ENCODE measurements at regions not wholly inside any gene's neighbourhood (a gene's known extent, or its start where the extent isn't known, plus 50 kb on each side); places are given as distances from the start of the nearest gene placed in this dataset.
A peak's percentile ranks its signal among the peaks of the same experiment; 100 is the strongest.

DNA sequence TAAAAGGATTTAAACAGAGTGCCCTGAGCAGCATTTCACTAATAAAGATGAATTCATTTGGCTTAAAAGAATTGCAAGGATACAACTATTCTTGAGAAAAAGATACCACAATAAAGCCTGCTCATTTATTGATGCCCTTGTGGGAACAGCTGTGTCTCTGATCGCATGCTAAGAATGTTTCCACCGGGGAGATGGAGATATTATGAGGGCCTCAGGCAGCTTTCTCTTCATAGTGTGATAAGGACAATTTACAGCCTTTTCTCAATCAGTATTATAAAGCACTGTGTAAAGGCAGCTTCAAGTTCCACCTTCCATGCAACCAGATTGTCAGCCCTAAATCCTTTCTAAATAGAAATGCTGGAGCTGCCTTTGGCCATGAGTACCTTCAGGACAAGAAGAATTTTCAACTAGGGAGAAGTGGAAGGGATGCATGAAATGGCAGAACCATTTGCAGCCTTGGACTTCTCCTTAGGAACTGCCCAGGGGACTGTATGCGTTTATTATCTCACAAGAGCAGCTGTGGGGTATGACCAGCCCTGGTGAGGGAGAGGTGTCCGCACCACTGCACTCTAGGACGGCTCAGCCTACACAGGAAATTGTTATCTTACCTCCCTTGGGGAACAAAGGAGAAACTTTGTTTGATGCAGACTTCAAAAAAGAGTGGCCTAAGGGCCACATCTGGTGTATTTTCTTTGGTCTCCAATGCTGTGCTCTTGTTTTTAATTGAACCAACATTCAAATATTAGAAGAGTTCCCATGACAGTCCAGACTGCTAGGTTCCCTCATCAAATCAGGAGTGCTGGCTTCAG is 116.9 kb upstream of the PCGF5 start:
- peak; percentile 77 to 92 for DNase-seq
- TF ChIP-seq GATA1 (IDR thresholded peaks at IDR 0.05; ENCODE audit: low read depth, low read length) (no peak), POLR2A (IDR thresholded peaks at IDR 0.05; ENCODE audit: low read length) (no peak)

DNA sequence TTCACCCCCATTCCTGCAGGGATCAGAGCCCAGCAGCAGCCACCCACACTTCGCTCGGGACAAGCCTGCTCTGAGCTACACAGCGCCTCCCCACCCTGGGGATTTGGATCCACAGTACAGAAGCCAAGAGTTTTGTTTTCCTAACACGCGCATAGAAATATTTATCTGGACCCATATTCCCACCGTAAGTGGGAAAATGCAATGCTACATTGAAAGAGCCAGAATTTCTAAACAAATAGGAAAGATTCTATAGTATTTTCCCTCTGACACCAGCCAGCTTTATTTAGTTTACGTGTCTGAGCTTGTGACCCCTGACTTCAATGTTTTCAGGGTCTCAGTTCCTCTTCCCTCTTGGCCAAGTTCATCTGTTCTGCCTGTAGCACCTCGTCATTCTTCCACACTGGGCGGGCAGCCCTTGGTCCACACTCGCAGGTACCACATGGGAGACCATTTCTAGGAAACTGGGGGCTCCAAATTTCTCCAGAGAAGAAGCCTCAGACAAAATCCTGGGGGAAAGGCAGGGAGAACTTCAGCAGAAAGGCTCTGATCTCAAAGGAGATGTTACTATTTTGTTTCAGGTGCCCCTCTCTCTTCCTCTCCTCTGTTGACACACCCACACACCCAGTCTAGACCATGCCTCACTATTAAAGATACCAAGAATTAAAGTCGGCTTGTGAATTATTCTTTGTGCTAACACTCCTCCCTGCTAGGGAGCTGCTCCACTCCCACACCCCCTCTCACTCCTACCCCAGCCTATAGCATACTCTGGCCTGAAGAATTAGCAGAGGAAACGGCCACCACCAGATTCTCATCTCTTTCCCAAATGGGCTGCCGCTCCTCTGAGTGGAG is 116.0 kb upstream of the PCGF5 start:
- TF ChIP-seq POLR2A (IDR thresholded peaks at IDR 0.05; ENCODE audit: low read length), result no peak
- no peak for TF ChIP-seq GATA1 (IDR thresholded peaks at IDR 0.05; ENCODE audit: low read depth, low read length)
- no peak for DNase-seq

DNA sequence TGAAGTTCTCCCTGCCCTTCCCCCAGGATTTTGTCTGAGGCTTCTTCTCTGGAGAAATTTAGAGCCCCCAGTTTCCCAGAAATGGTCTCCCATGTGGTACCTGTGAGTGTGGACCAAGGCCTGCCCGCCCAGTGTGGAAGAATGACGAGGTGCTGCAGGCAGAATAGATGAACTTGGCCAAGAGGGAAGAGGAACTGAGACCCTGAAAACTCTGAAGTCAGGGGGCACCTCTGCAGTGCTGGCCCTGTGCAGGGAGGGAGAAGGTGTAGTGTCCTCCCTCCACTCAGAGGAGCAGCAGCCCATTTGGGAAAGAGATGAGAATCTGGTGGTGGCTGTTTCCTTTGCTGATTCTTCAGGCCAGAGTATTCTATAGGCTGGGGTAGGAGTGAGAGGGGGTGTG is 115.2 kb upstream of the PCGF5 start:
- no peak for DNase-seq
- no peak for TF ChIP-seq POLR2A (IDR thresholded peaks at IDR 0.05; ENCODE audit: low read length)
- no peak for TF ChIP-seq GATA1 (IDR thresholded peaks at IDR 0.05; ENCODE audit: low read depth, low read length)

DNA sequence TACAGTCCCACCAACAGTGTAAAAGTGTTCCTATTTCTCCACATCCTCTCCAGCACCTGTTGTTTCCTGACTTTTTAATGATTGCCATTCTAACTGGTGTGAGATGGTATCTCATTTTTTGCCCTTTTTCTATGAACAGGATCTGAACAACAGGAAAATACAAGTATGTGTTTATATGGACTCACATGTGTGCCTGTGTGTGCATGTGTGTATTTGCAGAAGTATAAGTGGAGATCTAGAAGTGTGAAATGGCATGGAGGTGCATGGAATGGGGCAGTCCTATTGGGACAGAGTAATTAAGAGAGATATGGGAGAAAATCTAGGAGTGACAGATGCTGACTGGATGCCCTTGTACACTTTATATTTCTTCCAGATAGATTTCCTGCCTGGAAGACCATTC is 111.6 kb upstream of the PCGF5 start:
- TF ChIP-seq GATA1 (IDR thresholded peaks at IDR 0.05; ENCODE audit: low read depth, low read length), result no peak
- TF ChIP-seq POLR2A (IDR thresholded peaks at IDR 0.05; ENCODE audit: low read length), result no peak
- DNase-seq, result no peak

DNA sequence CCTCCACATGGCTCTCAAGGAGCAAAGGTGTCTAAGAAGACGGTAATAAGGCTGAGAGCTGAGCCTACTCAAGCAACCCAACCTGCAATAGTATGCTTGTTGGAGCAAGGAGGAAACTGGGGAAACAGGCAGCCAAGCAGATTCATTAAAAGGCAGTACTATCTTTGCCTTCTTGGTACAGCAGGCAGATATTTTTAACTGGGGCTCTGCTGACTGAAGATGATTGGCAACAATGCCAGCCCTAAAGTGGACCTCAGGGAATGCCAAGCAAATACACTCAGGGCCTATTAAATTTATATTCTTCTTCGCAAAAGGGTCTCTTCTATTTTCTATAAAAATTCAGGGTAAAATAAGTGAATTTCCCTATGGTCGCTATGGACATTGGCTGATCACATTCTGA is 109.4 kb upstream of the PCGF5 start:
- no peak for DNase-seq
- TF ChIP-seq GATA1 (IDR thresholded peaks at IDR 0.05; ENCODE audit: low read depth, low read length), result no peak
- no peak for TF ChIP-seq POLR2A (IDR thresholded peaks at IDR 0.05; ENCODE audit: low read length)

DNA sequence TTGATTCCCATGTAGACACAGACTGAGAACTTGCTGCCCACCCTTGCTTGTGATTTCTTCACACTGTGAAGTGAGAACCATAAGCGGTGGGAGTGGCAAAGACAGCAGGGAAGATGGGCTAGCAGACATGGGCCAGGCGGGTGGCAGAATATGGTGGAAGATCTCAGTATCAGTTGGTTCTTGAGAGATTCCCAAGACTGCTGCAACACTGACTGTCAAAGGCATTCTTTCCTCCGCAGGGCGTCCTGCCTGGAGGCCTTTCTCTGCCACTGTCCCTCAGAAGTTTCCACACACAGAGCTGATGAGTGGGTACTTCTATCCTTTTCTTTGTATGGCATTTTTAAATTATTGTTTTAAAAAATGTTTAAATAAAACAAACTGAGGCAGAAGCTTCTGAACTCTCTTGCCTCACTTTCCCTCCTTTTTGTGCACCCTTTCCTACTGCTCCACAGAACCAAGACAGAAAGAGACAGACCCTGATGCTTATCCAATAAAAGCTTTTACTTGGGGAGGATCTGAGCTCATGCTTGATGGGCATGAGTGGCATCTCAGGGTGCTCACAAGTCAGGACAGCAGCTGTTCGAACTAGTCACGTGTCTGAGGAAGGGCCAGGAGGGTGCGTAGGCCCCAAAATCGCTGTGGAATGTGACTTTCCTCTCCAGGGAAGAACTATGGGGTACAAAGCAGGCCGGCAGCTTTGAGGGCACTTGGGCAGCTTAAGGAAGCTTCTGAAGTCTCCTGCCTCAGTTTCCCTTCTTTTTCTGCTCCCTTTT is 104.7 kb upstream of the PCGF5 start:
- no peak for DNase-seq
- no peak for TF ChIP-seq GATA1 (IDR thresholded peaks at IDR 0.05; ENCODE audit: low read depth, low read length)
- no peak for TF ChIP-seq POLR2A (IDR thresholded peaks at IDR 0.05; ENCODE audit: low read length)

DNA sequence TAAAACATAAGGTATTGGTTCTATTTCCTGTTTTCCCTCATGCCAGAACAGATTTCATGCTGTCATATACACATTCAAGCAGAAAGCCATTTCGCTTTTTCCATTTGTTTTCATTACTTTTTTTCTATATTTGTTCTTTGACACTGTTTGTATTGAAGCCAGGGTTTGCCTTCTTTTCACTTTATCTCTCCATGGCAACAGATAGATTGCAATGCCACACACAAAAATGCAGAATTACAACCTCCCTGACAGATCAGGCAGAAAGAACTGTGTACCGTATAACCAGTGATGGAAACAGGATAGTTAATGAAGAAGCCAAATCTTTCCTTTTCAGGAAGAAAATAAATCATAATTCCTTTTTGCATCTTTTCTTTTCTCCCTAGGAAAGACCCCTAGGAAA is 103.0 kb upstream of the PCGF5 start:
- DNase-seq, result no peak
- TF ChIP-seq GATA1 (IDR thresholded peaks at IDR 0.05; ENCODE audit: low read depth, low read length) (no peak), POLR2A (IDR thresholded peaks at IDR 0.05; ENCODE audit: low read length) (no peak)

DNA sequence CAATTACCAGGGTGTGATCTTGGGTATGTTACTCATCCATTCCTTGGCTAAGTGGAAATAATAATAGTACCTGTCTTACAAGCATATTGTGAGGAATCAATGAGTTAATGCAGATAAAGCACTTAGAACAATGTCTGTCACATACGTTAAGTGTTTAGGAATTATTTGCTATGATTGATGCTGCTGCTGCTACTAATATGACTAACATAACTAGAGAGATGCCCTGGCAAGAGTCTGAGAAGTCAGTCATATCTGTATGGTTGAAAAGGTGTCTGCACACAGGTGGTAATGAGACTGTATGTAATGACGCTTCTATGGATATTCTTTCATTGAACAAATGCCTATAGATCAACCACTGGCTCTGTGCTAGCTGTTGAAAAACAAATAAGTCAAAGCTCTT is 100.1 kb upstream of the PCGF5 start:
- DNase-seq, result no peak
- TF ChIP-seq GATA1 (IDR thresholded peaks at IDR 0.05; ENCODE audit: low read depth, low read length) (no peak), POLR2A (IDR thresholded peaks at IDR 0.05; ENCODE audit: low read length) (no peak)

DNA sequence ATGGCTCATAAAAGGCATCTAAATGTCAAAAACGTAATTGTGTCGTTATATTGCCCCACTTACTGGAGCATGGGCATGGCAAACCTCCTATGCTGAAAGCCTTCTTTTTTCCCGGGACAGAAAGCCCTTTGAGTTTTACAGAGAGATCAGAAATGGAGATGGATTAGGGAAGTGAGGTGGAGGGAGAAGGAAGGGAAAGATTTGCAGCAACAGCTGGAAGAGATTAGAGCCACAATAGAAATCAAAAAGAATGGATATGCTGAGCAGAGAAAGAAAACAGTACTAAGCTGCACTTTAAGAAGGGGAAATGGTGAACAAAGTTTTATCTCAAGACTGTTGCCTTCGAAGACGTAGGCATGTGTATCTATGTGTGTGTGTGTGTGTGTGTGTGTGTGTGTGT is 97.2 kb upstream of the PCGF5 start:
- TF ChIP-seq GATA1 (IDR thresholded peaks at IDR 0.05; ENCODE audit: low read depth, low read length), result no peak
- no peak for TF ChIP-seq POLR2A (IDR thresholded peaks at IDR 0.05; ENCODE audit: low read length)
- no peak for DNase-seq

DNA sequence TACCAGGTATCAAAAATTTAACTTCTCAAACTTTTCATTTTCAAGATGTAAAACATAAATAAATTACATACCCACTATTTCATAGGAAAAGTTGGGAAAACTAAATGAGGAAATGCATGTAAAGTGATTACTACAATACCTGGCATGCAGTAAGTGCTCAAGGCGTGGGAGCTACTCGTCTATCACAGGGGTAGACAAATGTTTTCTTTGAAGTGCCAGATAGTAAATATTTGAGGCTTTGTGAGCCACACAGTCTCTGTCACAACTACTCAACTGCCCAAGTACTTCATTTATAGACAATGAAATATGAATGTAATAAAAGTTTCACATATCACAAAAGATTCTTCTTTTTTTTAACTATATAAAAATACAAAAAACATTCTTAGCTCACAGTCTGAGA is 96.4 kb upstream of the PCGF5 start:
- DNase-seq, result no peak
- TF ChIP-seq GATA1 (IDR thresholded peaks at IDR 0.05; ENCODE audit: low read depth, low read length) (no peak), POLR2A (IDR thresholded peaks at IDR 0.05; ENCODE audit: low read length) (no peak)

DNA sequence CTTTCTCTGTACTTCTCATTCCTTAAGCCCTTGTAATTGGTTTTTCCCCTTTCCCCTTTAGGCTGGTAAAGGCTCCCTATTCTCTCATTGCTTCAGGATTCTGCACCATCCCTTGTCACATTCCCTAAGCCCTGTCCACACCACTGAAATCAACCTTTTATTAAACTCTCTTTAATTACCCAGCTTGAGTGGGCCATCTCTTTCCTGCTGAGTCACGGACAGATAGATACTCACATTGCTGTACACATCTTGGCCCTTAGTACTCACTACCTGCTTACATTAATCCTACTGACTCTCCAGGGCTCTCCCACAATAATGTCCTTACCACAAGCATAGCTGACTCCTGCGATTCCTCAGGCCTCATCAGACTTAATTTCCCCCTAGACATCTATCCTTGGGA is 94.0 kb upstream of the PCGF5 start:
- TF ChIP-seq POLR2A (IDR thresholded peaks at IDR 0.05; ENCODE audit: low read length), result no peak
- no peak for TF ChIP-seq GATA1 (IDR thresholded peaks at IDR 0.05; ENCODE audit: low read depth, low read length)
- no peak for DNase-seq

DNA sequence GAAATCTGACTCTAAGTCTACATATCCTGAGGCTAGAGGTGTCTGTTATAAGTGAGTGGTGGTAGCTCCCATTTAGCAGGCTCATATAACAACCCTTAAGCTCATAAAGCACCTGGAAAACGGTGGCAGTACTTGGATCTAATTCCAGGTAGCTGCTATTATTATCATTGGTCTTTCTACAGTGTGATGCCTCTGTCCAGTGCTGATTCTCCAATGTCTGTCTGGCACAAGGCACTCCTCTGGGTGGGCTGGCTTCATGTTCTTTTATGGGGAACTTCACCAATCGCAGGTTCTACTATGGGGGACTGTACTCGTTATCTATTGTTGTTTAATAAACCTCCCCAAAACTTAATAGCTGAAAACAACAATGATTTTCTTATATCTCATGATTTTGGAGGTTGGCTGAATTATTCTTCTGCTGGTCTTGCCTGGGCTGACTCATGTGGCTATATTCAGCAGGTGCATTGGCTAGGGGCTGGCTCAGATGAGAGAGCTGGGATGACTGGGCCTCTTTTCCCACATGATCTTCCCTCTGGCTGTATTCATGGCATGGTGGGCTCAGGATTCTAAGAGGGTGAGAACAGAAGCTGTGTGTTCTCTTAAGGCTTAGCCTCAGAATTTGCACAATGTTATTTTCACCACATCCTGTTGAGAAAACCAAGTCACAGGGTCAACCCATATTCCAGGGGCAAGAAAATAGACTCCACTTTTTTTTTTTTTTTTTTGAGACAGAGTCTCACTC is 93.0 kb upstream of the PCGF5 start:
- no peak for DNase-seq
- TF ChIP-seq POLR2A (IDR thresholded peaks at IDR 0.05; ENCODE audit: low read length) (no peak), GATA1 (IDR thresholded peaks at IDR 0.05; ENCODE audit: low read depth, low read length) (no peak)

DNA sequence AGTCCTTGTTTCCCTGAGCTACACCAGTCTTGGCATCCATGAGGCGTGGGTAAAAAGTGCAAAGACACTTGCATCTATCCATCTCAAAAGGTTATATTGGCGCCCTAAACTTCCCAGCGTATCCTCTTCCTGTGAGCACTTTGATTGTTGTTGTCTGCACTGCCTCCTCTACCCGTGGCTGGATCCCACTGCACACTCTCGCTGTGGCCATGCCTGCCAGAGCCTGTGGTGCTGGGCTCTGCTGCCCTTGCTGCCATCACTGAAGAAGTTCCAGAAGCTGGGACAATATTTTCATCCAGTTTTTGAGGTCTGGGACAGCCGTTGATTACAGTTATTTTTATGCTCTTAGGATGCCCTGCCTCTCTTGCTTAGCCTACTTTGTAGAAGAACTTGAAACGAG is 85.3 kb upstream of the PCGF5 start:
- no peak for DNase-seq

More for the DNA sequence above, 85.3 kb upstream of the PCGF5 start:
- TF ChIP-seq POLR2A (IDR thresholded peaks at IDR 0.05; ENCODE audit: low read length), result no peak
- no peak for TF ChIP-seq GATA1 (IDR thresholded peaks at IDR 0.05; ENCODE audit: low read depth, low read length)

Measured in erythroblast (primary cell).